GM21515 (cell line): ENCODE measurements at regions not wholly inside any gene's neighbourhood (a gene's known extent, or its start where the extent isn't known, plus 50 kb on each side); places are given as distances from the start of the nearest gene placed in this dataset.
"Not testable (repeated sequence)": the region's sequence is repeated elsewhere in the genome, so short reads cannot be mapped to it uniquely, and the experiment has no call there.

Experiments
- ATAC-seq: cut with Tn5 transposase; IDR thresholded peaks from one replicate; pipeline ENCODE4 v1.9.1; 2021; ENCODE audit not compliant: unreplicated experiment

DNA sequence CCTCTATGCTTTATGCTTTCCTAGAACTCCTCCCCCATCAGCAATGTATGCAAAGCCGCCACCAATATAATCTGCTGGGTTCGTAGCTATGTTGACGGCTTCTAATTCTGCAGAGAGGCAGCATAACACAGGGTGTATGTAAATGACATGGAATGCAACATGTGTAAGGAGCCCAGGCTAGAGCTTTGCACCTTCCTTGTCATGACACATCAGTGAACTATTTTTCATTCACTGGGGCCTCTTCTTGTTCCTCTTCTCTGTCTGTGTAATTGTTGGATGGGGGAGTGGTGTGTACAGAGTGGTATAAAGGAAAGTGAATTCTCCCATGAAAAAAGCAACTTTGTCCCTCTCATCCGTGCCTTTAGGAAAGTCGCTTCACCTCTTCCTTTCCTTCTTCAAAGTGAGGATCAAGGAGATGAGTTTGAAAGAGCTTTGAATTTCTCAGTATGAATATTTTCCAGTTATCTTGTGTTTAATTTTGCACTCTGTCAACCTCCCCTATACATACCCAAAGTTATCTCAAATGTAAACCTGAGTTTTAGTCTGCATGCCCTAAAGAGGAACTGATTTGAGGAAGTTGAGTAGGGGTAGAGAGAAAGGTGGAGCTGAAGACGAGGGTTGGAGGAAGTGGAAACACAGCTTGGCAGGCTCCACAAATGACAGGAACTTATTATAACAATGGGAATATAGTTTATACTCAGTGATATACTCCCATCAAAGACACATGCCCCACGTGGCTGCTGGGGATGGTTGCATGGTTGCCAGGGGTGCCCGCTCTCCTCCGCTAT is 74.9 kb upstream of the ARL4C start:
- ATAC-seq = no peak

DNA sequence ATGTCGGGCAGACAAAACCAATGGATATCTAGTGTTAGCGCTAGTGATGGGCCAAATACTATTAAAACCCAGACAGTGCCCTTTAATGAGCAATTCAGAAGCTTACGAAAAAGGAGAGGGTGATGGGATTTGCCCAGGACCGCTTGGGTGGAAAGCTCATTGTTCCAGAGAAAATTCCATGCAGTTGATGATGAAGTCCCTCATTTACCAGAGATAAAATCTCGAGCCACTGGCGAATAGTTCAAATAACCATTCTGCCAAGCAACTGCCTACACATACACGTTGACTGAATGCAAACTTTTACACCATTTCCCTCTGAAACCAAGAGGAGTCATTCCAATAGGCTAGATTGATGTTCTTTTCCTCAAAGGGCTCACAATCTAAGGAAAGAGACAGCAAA is 73.6 kb upstream of the ARL4C start:
- no peak for ATAC-seq

DNA sequence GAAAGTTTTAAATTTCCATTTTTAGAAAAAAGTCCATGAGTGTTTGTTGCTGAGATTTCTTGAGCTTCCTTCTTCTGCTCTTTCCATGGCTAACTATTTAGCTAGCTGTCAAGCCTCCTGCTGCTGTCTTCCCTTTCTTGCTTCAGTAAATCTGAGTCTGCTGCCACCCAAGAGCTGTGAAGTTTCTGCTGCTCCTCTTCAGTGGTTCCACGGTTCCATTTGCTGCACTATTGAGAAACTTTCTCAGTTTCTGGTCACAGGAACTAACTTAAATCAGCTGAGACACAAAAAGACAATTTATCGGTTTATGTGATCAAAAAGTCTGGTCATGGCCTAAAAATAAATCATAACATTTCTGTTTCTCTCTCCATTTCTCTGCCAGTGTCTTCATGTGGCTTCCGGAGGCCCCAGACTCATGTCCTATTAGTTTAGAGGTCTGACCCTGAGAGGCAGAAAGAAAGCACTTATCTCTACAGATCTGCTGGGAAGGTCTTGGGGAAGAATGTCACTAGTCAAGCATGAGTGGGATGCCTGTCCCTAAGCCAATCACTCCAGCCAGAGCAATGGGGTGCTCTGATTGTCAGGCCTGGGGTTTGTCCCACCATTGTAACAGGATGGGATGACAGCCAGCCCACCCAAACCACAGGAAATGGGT is 73.0 kb upstream of the ARL4C start:
- no peak for ATAC-seq

DNA sequence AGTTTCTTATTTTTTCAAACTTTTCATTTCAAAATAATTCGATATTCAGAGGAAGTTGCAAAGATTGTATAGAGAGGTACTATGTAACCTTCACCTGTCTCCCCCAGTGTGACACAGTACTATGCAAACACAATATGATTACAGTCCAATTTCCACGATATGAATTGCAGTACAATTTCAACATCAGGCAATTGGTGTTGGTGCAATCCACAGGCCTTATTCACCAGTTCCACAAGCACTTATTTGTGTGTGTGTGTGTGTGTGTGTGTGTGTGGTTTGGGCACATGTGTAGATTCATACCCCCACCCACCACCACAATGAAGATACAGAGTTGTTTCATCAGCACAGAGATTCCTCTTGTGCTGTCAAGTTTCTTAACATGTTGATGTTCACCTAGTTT is 69.7 kb upstream of the ARL4C start:
- ATAC-seq = no peak

DNA sequence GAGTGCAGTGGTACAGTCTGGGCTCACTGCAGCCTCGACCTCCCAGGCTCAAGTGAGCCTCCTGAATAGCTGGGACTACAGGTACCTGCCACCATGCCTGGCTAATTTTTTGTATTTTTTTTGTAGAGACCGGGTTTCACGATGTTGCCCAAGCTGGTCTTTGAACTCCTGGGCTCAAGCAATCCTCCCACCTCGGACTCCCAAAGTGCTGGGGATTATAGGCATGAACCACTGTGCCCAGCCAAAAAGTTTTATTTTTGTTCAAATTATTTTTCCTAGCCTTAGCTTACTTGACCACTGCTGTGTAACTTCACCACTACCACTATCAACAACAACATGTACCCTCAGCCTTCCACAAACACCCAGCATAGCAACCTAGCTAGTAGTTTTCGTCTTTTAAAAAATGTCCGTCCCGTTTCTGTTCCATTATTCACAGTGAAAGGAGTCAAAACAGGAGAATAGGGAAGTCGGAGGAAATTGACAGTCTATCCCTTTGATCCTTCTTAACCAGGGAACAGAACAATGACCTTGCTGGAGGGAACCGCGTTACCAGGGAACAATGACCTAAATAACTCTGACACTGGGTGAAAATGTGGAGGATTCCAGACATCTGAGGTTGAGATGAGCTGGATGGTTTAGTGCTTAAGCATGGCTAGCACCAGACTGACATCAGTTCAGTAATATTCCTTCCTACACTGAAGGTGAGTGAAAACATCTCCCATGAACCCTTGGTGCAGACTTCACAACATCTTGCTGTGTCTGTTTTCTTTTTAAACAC is 69.2 kb upstream of the ARL4C start:
- ATAC-seq = no peak

DNA sequence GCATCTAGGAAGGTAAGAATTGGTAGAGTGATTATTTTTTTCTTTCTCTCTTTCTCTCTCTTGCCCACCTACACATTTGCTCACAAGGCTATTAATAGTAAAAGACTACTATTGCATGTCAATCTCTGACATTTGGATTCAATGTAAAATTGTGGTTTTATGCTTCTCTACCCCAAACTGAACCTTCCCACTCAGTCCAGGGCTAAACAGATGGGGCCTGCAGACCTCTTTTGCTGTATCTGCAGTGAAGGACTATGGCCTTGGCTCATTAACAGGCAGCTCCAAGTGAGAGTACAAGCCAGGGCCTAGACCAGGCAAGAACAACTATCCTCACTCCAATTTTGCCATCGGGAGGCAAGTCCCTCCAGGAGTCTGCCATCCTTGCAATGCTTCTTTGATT is 68.3 kb upstream of the ARL4C start:
- no peak for ATAC-seq

DNA sequence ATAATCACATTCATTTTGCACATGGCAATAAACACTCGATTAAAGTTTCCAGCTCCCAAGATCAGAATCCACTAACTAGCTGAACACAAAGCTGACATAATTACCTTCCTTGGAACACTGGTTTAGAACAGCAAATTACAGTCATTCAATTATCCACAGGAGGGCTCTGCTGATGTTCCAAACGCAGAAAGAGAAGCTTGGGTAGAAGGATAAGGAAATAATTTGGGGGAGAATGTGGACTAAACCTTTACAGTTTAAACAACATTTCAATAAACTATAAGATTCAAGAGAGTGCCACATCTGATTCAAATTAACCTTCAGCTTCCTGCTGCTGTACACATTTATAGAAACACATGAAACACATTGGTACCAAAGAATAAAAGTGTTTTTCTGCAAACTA is 67.8 kb upstream of the ARL4C start:
- no peak for ATAC-seq

DNA sequence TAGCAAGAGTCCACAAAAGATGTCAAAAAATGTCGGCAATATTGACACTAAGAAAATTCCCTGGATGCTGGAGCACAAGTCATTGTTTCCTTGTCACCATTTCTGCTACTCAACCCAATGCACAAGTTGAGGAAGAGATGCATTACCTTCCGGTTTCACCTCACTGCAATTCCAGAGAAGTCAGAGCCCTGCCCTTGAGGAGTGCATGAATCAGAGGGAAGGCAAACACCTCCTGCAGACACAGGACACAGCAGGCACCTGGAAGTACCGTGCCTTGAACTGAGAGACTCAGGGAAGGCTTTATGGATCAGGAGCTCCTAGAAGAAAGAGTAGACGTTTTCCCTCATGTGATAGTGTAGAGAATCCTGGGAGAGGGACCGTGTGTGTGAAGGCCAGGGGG is 62.7 kb upstream of the ARL4C start:
- ATAC-seq = no peak

DNA sequence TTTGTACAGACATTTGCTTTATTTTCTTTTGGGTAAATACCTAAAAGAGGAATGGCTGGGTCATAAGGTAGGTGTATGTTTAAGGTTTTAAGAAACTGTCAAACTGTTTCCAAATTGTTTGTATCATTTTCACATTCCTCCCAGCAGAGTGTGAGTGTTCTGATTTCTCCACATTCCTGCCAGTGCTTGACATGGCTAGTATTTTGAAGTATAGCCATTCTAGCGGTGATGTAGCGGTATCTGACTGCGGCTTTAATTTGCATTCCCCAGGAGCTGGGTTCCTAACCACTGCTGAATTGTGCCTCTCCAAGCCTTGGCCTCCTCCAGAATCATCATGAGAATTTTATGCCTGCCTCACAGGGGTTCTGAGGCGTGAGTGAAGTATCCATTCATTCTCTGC is 61.8 kb upstream of the ARL4C start:
- ATAC-seq = no peak

DNA sequence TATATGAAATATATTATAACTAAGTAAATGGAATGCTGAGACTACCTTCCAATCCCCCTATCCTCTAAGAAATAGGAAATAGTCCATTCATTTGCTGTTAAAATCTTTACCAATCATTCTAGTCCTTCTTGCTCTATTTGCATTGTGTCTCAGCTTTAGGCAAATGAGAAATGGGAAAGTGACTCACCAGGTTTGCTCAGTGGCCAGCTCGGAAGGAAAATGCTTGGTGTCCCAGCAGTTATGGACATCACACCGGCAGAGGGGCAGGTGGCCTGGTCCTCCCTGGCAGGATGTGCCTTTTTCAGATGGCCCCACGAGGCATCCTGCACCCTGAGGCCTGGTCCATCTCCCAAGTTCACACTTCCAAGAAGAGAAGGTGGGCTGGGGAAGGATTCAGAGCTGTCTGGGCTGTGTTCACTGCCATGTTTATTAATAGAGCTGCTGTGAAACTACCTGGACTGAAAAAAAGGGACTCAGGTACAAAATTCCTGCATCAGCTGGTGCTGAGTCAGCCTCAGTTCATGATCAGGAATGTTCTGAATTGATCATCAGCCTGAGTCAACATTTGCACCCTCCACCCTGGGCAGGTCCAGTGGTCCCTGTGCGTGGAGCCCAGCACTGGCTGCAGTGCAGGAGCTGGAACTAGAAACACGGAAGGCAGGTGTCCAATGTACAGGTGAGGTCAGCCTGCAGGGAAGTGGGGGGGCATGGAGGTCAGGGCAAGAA is 60.1 kb upstream of the ARL4C start:
- ATAC-seq = no peak

DNA sequence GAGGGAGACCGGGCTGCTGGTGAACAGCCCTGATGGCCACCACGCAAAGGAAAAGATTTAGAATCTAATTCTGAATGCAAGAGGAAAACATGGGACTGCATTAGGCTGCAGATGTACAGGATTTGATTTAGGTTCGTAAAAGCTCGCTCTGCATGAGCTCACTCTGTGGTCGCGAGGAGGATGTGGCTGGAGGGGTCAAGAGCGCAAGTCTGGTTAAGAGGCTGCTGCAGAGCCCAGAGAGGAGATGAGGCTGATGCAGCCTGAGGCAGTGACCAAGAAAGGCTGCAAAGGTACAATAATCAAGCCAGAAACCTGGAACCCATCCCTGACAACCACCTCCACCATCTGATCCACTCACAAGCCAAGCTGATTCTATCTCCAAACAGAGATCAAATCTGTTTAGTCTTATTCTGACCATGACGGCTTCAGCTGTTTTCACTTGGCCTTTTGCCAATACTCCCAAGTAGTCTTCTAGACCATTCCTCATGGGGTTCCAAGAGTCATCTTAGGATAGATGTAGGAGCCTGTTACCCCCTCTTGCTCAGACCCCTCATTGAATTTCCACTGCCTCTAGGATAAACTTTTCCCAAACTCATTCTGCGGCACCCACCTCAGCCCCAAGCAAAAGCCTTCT is 58.9 kb upstream of the ARL4C start:
- no peak for ATAC-seq

DNA sequence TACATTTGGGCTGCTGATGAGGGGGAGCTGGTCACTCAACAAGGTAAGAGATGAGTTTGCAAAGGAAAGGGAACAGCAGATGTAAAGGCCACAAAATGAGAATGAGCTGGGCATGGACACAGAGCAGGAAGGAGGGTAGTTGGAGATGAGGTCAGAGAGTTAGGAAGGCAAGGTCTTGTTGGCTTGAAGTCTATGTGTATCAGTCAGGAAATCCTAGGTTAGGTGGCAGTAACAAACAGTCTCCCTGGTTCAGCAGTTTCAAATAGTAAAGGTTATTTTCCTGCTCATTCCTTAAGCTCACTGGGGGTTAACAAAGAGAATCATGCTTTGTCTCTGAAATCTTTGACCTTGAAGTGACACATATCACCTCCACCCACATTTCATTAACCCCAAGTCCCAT is 58.3 kb upstream of the ARL4C start:
- no peak for ATAC-seq

DNA sequence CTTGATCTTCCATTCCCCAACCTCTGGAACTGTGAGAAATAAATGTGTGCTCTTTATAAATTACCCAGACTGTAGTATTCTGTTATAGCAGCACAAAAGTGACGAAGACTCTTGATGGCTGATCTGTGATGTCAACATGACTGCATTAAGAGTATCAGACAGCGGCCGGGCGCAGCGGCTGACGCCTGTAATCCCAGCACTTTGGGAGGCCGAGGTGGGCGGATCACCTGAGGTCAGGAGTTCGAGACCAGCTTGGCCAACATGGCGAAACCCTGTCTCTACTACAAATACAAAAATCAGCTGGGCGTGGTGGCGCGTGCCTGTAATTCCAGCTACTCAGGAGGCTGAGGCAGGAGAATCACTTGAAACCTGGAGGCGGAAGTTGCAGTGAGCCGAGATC is 56.3 kb upstream of the ARL4C start:
- ATAC-seq = not testable (repeated sequence)

DNA sequence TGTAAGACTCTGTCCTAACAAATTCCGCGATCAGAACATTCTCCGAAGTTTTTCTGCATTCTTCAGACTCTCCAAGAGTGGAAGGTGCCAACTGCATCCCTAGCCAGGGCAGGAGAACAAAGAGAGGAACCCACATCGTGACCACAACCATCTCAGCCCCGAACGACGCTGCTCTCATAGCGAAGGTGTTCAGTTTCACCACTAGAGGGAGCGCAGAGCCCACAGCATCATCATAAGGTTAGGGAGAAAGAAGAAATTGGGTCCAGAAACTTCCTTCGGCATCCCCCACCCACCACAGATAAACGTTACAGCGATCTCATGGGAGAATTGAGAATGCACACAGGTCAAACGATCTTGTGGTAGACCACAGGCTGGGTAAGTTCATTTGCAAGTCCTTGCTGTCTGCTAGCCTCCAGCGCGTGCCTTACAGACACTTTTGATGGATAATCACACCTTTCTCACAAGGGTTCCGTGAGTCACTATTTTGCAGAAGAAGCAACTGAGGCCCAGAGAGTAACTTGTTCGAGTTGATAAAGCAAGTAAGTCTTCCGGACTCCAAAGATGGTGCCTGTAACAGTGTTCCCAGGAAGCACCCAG is 53.7 kb upstream of the ARL4C start:
- peak; percentile 66 for ATAC-seq

DNA sequence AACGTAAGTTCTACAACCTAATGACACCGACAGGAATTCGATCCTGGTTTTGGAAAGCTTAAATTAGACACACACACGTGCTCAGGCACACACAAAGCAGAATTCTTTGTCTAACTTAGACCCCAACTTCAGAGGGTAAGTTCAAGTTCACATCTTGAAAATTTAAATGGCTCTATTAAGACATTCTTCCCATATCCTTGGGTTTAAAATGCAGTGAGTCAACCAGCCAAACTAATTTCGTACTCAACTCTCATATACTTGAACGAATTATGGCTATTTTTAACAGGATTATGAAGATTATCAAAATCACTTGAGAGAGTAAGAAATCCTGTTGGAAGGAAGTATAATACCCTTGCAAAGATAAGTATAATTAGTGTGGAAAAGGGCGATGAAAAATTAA is 53.2 kb upstream of the ARL4C start:
- no peak for ATAC-seq

DNA sequence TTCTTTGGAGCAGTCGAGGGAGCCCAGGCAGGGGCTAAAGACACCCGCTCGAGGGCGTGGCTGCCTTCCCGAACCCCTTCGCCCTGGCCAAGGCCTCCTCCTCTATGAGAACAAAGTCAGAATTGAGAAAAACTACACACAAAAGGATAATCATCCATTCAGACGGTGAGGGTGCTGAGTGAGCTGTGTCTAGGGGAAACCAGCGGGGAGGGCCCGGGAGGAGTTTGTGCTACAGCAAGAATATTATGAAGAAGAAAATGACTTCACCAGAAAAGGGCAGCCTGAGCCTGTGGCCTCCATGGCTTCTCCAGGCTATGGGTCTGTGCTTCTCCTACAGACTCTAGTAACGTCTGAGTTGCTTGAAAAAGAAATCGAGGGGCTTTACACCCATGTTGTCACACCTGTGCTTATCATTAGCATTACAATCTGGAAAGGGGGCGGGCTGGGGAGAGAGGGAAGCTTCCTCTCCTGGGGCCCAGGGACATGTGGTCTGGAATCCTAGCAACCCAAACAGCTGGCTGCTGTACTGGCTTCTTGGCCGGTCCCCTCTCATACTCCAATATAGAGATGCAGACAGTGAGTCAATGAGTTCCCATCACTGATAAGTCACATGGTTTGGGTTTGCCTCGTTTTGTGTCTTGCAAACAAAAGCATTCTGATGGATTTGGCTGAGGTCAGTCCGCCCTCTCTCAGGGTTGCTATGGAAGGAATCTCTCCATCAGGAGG is 52.0 kb upstream of the ARL4C start:
- ATAC-seq = no peak

DNA sequence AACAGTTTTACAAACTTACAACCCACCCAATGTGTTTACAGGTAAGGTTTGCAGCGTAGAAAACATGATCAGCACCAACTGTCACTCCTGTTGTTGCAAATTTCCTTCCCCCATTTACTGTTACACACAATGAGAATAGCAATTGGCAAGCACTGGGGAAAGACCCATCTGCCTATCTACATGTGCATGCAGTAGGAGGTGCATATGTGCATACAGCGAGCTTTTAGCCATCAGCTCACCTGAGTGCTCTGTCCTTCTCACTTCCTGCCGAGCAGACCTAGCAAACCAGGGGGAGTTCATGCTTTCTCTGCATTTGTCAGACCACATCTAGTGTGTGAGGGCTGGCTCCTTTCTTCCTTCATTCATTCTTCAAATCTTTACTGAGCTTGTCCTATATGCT is 49.9 kb upstream of the ARL4C start:
- no peak for ATAC-seq
